NOMO-1 (cell line): ENCODE measurements at regions not wholly inside any gene's neighbourhood (a gene's known extent, or its start where the extent isn't known, plus 50 kb on each side); places are given as distances from the start of the nearest gene placed in this dataset.

Experiments used
- DNase-seq, 2 experiments: peaks; one replicate each; lab custom pipeline; 2025; ENCODE audit not compliant: unreplicated experiment in 2 of 2; lab: John Stamatoyannopoulos, UW

DNA sequence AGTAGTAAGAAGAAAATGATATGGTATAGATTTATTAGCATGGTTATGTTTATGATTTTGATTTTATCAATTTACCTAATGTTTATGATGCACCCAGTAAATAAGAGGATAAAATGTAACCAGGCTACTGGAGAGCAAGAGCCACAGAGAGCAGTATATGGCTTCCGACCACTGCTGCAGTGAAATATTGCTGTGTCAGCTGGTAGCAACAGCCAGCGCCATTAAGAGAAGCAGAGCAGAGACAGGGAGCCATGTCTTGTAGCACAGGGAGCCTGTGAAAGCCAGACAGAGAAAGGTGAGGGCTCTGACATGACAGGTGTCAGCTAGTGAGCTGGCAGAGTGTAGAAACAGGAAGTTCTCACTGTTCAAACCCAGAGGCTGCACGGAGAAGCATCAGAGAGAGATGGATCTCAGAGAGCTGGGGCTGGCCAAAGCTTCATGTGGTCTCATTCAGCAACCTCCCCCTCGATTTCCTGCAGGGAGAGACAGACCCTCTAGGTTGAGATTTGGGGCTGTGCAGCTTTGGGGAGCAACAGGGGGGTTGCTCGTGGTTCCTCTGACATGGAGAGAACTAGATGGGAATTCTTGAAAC lies 202.1 kb downstream of the MED10 start:
- no peak for DNase-seq

DNA sequence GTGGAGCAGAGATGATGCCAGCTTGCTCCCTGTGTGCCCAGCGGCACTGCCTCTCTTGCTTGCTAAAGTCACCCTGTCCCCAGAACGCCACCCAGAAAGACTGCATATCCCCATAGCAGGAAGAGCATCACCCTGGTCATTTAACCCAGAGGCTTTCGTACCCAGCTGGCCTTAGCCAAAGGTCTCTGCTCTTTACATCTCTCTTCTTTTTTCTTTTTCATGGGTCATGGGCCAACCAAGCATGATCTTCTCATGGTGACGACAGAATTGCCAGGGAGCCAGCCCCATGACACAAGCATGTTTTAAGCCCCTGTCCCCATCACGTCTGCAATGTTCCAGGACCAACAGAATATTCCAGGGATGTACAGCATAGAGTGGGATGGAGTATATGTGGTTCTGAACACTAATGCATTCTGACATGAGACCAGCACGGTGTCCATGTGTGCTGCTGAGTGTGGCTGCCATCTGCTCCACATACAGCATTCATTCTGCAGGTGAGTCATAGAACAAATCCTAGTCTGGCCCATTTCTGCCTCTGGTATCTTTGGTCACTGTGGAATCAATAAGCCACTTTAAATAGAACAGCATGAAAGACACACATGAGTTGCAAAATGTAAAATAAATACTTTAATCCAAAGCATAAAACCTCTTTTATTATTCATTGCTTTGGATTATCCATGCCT lies 203.0 kb downstream of the MED10 start:
- DNase-seq = no peak

DNA sequence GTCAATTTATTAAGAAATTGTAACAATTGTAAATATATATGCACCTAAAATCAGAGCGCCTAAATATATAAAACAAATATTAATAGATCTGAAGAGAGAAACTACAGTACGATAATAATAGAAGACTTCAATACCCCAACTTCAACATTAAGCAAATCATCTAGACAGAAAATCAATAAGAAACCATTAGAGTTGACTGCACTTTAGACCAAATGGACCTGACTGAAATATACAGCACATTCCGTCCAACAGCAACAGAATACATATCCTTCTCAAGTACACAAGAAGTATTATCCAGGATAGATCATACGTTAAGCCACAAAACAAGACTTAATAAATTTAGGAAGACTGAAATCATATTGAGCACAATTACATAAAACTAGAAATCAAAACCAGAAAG lies 208.7 kb downstream of the MED10 start:
- DNase-seq = no peak

DNA sequence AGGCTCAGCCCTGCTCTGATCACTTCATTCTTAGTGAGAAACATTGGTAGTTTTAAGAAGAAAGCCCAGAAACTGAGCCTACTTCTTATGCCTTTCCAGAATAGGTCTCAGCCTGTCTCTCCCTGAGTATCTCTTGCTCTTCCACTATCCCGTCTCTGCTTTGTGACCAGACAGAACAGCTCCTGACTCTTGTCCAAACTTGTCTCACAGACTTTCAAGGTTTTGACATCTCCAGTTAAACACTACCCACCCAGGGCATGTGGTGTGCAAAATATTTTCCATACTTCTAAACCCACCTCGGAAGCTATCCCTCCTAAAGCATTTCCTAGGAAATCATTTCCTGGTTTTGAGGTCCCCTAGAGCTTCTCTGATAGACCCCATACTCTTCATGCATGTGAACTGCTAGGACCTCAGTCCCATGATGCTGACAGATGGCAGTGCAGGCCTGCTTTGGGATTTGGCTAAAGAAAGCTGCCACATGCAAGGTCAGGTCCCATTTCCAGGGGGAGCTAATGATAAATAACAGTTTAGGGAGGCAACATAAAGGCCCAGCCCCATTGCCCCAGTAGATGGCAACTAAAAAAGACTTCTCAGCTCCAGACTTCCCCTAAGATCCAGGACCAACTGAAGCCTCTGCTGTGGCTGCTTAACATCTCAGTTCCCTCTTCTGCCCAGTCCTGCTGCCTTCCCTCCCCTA lies 211.5 kb downstream of the MED10 start:
- DNase-seq = no peak

DNA sequence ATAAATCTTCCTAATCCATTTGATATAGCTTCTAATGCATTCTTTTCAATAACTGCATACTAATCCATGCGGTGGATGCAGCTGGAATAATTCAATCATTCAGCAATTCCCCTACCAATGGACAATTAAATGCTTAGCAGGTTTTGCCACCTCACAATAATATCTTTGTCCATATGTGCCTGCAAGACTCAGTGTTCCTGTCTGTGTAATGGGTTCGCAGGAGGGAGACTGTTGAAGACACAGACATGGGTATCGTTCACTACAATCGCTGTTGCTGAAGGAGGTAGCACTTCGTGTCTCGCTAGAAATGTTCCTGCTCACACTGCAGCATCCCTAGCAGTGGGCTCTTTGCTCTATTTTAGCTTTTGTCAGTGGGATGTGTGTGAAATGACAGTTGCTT lies 214.4 kb downstream of the MED10 start:
- no peak for DNase-seq

DNA sequence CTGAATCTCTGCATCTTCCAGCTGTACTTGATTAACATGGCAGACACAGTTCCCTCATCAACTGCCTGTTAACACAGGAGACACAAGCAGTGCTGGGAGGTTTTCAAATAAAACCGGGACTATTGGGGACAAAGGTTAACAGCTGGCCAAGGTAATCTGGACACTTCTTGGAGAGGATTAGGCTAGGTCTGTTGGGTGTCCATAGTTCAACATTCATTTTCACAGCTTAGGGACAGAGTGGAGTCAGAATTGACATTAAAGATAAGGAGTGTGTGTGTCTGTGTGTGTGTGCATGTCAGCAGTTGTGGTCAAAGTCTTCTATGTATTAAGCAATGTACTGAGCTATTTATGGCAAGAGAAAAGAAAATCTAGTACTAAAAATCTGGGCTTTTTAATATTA lies 216.2 kb downstream of the MED10 start:
- no peak for DNase-seq

DNA sequence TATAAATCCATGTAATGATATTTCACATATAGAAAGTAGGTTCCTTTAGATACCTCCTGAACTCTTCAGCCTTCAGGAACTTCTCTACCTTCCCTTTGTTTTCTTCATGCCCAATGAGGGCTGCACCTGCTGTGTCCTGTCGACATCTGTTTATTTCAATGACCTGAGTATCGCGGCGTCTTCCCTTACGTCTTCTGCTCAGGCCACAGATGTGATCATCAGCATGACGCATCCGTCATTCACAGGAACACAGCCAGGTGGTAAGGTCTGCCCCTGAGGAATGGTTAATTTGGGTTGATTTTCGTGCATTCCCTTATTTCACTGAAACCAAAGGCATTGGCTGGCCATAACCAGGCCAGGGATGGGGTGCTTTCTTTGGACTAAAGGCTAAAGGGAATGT lies 217.1 kb downstream of the MED10 start:
- no peak for DNase-seq

DNA sequence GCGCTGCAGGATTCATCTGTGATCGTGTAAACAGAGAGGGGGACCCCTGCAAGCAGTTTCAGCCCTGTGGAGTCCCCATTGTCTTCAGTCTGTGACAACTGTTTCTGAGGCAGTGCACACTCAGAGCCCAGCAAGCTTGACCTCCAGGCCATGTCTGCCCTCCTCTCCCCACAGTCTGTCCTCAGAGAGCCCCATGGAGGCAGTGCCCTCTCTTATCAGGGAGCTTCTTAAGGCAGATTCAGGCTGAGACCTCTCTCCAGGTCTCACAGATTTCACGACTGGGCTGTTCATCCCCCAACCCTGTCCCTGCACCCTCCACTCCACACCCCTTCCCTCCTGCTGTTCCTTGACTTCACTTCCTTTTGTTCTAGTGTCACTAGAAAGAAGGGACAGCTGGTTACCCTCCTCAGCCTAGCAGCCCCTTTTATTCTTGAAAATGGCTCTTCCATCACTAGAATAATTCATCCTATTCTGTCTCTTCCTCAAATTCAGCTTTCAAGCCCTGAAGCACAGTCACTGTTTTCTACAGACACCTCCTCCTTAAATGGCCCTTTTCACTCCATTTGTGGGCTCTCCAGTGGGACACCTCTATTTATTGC lies 218.4 kb downstream of the MED10 start:
- no peak for DNase-seq

DNA sequence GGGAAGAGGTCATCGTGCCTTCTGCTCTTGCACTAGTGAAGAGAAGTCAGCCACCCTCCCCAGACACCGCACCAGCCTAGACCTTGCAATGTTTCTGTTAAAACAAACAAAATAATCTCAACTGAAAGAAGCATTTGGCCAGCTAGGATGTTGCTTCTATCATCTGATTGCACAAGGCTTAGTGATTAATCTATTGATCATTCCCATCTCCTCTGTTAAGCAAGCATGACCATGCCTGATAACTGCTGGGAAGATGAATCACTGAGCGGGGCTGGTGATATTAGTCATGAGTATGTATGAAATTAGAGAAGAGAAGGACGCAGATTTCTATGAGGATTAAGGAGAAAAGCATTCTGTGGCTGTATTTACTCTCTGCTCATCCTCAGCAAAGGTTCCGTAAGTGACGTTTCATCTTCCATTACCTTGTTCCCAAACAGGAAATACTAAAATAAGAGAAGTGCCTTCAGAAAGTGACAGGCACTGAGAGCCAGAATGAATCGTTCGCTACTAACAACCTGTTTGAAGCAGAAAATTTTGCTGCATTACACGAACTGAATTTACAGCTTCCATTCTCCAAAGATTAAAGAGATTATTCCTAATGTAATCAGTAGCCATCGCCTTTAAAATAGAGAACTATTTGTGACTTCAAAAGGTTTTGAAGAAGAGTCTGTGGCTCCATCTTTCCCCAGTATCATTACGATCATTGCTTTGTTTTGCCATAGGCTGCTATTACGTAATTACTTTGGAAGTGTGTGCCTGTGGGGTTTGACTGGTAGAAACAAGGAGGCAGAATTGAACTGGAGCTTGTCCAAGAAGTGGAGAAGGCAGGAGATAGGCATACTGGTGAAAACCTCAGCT lies 219.1 kb downstream of the MED10 start:
- DNase-seq = no peak

DNA sequence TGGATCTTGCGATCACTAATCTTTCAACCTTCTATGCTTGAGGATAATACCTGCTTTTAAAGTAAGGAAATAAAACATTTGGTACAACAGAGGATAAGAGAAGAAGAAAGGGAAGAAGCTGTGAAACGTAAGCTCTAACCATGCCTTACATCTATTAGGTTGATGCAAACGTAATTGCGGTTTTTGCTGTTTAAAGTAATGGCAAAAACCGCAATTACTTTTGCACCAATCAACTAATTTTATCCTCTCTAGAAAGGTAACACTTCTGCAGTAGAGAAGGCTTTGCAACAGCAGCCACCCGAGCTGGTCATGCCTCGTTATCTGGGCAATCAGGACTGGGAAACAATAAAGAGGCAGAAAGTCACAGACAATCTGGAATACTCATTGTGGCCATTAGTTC lies 224.1 kb downstream of the MED10 start:
- DNase-seq = no peak

DNA sequence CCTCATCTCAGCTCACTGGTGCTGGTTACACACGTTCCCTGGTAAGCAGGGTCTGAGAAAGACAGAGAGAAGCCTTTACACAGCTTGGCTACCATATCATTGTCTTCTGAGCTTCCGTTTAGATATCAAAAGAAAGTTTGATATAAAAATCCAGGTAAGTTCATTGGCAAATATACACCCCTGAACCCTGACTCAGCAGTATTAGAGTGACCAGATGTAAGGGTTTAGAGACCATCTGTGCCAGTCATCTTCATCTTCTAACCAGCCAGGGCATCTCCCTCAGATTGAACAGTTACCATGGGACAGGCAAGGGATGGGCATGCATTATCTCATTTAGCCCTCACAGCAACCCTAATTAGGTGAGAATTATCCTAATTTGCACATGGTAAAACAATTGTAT lies 232.1 kb downstream of the MED10 start:
- DNase-seq = no peak

DNA sequence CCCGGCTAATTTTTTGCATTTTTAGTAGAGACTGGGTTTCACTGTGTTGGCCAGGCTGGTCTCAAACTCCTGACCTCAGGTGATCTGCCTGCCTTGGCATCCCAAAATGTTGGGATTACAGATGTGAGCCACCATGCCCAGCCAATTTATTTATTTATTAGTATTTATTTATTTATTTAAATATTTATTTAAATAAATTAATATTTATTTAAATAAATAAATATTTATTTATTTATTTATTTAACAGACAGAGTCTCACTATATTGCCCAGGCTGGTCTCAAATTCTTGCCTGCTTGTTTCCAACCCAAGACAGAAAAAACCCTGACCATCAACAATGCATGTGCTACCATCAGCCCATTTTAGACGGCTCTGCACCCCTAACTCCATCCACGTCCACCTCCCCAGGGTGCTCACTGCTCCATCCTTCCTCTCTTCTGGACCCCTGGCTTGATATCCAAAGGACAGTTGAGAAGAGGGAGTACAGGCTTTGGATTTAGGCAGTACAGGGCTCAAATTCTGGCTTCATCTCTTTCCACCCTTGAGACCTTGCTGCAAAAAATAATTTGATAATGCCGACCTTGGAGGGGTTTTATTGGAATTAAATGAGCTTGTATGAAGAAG lies 232.6 kb downstream of the MED10 start:
- DNase-seq = no peak

DNA sequence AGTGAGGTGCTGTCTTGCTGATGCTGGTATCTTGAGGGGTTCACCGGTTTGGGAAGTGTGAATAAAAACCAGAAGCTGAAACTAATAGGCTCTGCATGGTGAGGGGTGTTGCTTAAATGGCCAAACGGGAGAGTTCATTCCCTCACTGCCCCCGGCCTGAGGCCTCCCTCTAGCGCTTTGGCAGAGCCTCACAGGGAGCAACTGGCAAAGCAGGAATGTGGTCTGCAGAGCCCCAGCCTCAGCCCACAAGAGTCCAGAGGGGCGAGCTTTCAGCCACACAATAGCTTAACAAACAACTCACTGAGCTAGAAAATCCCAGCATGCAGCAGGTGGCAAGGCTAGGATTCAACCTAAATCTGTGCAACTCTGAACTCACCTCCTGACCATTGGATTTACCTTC lies 234.8 kb downstream of the MED10 start:
- DNase-seq = no peak

DNA sequence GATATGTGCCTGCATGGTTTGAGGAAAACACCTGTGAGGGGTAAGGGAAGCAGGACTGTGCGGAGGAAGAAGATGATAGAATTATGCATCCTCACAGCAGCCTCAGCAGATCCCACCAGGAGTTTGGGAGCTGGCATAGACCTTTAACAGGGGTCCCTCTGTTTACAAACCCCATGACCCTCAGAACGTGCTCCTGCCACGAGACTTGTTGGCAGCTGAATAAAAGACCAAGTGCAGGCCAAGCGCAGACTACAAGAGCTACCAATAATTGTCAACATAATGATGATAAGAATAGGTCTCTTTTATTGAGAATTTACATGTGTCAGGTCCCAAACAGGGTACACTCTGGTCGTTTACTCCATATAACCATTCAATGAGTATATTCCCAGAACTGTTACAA lies 236.0 kb downstream of the MED10 start:
- no peak for DNase-seq

DNA sequence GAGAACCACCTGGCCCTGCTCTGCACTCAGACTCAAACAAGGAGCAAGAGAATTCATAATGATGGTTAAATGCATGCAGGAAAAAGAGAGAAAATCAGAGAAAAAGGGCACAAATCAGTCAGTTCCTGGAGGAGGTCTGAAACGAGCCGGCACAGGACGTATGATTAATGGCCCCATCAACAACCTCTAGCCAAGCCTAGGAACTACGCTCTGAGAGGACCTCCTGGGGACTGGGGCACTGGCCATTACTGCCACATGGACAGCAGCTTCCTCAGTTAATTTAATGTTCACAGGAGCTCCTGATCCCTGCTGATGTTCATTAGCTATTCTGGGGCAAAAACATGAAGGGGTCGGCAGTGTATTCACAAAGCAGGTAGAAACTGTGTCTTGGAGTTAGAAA lies 238.1 kb downstream of the MED10 start:
- no peak for DNase-seq

DNA sequence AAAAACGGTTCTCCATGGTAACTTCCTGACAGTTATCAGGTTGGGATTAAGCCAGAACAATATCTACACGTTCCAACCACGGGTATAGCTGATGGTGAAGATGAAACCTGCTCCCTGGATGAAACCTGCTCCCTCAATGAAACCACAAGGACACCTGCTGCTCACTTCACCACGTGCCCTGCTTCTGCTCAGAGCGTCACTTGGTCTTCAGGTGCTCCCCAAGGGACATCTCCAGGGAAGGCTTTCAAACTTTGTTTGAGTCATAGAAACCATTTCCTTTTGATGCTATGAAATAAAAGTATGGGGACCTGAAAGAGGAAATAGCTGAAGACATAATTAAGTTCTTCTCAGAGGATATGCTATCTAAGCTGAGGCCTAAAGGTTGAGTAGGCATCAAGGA lies 242.4 kb downstream of the MED10 start:
- no peak for DNase-seq

DNA sequence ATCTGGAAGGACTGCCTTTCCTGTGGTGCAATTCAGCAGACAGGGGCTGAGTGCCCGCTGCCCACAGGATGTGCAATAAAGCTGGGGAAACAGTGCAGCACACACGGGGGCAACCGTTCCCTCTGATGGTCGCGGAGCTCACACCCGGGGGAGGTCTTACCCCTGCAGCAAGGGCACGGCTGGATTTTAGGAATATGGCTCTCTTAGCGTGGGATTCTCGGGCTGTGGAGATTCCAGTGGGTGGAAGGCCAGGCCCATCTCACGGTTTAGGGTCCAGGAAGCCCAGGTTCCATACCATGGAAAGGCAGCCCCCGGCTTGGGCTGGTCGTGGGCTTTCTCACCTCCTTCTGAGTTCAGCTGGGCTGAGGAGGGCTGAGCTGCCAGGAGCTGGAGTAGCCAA lies 244.1 kb downstream of the MED10 start:
- DNase-seq = no peak

DNA sequence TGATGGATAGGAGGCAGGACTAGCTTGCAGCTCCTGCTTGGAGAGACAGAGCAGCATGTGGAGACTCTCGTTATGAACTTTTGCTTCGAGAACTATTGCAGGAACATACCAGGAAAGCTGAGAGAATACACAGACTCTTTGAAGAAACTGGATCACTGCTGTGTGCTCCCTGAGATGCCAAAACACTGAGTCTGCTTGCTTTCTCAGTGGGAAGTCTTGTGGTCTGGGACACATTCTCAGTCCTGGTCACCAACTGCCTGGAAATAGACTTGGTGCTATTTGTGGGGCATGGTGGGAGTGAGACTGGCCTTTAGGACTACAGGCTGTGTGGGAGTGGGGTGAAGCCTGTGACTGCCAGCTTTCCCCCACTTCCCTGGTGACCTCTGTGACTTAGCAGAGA lies 252.6 kb downstream of the MED10 start:
- DNase-seq = no peak

DNA sequence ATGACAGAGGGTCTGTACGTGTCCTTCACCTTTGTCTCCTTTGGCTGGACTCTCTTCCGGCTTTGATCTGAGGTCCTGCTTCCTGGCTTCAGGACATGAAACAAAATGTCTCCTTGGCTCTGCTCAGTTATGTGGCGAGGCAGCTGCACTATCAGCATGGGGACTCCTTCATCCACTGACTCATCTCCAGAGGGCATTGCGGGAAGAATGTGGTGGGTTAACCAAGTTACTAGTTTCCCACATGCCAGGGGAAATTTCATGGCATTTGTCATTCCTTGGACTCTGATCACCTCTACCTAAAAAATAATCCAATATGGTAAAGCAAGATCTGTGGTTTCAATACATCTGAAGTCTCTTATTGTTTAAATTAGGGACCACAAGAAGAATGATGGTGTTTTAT lies 259.7 kb downstream of the MED10 start:
- DNase-seq = no peak

DNA sequence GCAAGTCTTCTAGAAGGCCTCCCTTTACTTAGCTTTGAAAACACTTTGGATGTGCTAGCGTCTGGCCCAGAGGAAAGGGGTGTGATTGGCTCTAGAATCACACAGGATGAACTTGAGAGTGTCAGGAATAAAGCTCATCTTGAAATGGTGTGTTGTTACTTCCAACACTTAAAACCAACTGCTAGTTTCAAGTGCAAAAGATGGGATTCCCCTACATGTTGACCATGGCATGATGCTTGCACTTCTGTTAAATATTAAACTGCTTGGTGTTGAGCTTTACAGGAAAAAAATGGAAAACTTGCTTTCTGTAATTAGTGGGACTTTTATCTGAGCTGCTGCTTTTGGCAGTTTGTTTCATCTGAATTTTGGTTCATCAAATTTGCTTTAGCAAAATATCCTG lies 261.1 kb downstream of the MED10 start:
- DNase-seq = no peak

DNA sequence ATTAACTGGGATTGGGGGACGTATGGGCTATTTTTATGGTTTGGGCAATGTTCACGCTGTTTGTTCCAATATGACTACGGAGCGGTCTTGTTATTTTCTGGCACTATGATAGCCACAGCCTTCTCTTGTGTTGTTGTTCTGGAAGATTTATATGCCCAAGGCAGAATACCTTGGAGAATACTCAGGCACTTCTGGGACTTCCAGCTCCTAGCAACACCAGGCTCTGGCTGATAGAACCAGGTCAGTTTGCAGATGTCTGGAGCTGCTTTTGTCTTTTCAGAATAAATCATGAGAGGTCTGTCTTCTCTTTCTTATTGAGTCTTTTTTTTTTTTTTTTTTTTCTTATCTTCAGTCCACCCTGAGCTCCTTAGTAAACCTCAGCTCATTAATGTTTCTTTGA lies 262.5 kb downstream of the MED10 start:
- DNase-seq = no peak
